ENCODE measurements at regions not wholly inside any gene's neighbourhood (a gene's known extent, or its start where the extent isn't known, plus 50 kb on each side); places are given as distances from the start of the nearest gene placed in this dataset.

- DNase-seq = no peak
Observed at GRCh38 chr21:27190601-27191000, 223.7 kb upstream of the ADAMTS5 start.

DNA sequence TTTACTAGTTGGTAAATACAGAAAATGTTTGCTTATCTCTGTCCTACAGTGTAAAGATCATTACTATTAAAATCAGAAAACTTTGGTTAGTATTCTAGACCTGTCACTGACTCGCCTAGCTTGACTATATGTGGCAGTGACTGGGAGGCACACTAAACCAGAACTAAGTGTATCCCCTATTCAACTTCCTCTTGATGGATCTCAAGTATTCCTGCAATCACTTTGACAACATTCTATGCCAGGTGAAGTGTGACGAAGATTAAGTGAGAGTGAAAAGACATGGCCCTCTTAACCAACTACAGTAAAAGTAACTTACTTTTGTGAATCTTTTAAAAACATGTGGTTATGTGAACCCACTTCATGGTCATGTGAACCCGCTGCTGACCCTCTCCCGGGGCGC lies 223.0 kb upstream of the ADAMTS5 start:
- DNase-seq = no peak

- DNase-seq = no peak
Observed at GRCh38 chr21:27173053-27173452, 206.2 kb upstream of the ADAMTS5 start.

GRCh38 chr21:27171707-27172106 lies 204.8 kb upstream of the ADAMTS5 start:
- DNase-seq = no peak

GRCh38 chr21:27168084-27168483 lies 201.2 kb upstream of the ADAMTS5 start:
- DNase-seq = no peak

GRCh38 chr21:27164208-27165177 lies 197.6 kb upstream of the ADAMTS5 start:
- DNase-seq = no peak

DNA sequence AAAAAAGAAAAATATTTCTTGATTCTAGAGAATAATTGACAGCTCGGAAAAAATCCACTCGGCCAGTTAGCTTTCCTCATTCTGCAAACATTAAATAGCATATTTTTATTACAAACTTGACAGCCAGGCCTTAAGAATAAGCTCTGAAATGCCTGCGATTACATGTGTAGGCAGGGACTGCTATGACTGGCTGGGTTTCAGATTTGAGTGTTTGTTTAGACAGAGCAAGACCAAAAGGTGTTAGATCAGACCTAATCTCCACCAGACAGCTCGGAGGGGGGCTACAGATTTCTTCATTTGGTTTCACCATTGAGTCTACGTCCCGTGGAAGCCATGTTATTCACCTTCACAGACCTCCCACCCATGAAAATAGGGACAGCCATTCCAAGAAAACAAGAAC lies 192.1 kb upstream of the ADAMTS5 start:
- no peak for DNase-seq

GRCh38 chr21:27157097-27157496 lies 190.2 kb upstream of the ADAMTS5 start:
- DNase-seq = no peak

DNA sequence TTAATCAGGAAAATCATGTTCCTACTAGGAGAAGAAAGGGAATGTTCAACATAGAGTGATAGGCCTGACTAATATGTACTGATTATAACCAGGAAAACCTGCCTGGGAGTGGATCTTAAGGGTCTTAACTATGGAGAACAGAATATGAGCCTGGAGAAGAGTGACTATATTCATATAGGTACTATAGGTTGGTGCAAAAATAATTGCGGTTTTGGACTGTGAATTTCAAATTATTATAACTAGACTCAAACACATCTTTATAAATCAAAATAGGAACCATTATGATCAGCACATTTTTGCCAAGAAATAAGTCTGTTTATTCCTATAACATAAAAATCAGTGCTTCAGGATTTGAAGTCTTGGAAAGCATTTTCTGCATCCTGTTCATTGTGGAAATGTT lies 189.8 kb upstream of the ADAMTS5 start:
- no peak for DNase-seq

GRCh38 chr21:27155130-27155500 lies 188.2 kb upstream of the ADAMTS5 start:
- no peak for DNase-seq

GRCh38 chr21:27154451-27155129 lies 187.7 kb upstream of the ADAMTS5 start:
- DNase-seq = no peak

- DNase-seq = no peak
Observed at GRCh38 chr21:27152996-27153395, 186.1 kb upstream of the ADAMTS5 start.

DNA sequence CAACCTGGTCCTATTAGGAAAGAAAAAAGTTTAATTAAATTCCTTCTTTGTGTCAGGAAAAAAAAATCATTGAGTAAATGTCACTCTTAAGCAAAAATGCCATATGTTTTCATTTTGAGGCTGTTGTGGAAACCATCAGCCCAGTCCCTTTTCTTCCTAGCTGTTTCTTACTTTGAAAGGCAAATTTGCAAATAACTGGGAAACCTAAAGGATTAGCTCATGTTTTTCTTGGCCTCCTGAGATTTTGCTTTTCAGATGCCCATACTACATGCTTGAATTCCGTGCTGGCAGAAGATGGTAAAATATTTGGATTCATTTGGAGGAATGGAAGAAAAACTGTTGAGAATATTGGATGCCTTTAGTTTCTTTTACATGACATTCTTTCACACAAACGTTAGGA lies 182.1 kb upstream of the ADAMTS5 start:
- no peak for DNase-seq

GRCh38 chr21:27146268-27146667 lies 179.4 kb upstream of the ADAMTS5 start:
- no peak for DNase-seq

- no peak for DNase-seq
Observed at GRCh38 chr21:27145134-27145798, 178.4 kb upstream of the ADAMTS5 start.

GRCh38 chr21:27143476-27143875 lies 176.6 kb upstream of the ADAMTS5 start:
- DNase-seq = no peak

DNA sequence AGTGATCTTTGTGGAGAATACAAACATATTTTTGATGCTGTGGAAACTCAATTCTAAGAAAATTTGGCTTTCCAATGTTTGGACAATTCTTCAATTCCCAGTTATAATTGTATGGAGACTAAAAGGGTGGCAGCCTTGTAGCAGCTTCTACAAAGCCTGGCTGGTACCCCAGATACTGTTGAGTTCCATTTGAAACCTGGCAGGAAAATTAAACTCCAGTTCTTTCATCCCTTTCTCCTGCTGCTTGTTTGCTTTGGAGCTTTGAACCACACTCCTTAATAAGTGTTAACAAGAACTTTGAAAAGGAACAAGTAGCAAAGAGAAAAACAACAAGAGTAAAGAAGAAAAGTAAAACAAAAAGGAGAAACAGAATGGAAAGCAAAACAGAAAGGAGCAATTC lies 172.6 kb upstream of the ADAMTS5 start:
- DNase-seq = no peak

DNA sequence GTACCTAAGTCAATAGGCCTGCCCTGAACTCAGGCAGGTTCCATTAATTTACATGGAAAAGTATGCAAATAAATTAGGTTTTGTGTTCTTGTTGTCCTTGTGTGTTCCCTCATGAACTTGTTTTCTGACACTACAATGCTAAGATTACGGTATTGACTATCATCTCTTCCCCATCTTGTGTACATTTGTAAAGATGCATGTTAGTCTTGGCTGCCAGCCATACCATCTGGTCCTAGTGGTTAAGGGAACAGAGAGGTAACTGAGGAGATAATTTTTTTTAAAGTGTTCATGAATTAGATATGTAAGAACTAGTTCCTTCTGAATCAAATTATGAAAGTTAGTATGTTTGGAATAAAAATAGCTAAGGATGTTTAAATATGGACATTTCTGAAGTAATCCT lies 167.6 kb upstream of the ADAMTS5 start:
- peak in 1 of 2 experiments; percentile 14 for DNase-seq

DNA sequence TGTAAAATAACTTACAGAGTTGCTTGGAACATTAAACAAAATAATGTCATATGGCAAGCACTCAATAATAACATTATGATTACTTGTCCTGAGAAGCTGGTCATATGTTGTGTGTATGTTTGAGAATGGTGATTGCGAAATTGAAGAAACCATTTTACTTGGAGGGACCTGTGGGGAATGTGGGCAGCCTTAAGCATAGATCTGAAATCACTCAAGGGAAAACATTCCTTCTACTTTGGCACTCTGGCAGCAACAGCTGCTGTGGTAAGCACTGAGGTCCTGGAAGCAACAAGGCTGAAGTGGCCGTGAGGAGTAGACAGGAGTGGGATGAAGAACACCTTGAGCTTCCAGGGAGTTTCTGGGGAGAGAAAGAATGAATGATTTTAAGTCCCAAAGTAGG lies 165.4 kb upstream of the ADAMTS5 start:
- no peak for DNase-seq

GRCh38 chr21:27130154-27130553 lies 163.3 kb upstream of the ADAMTS5 start:
- no peak for DNase-seq

- no peak for DNase-seq
Observed at GRCh38 chr21:27129694-27130093, 162.8 kb upstream of the ADAMTS5 start.

DNA sequence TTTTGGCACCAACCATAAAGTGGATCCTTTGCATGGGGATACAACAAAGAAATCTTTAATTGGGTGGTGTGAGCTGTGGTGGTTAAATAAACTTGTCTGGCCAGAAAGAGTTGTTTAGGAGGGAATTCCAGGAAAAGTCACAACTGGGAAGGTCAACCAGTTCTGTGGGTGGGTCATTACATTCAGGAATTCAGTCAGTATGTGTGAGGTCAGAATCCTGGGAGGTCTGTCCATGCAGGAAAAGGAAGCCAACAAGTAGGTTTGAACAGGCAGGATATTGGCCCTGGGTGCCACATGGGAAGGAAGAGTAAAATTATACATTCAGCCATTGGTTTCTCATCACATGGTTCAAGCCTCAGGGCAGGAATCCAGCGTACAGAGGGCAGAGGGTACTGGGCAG lies 162.3 kb upstream of the ADAMTS5 start:
- no peak for DNase-seq

DNA sequence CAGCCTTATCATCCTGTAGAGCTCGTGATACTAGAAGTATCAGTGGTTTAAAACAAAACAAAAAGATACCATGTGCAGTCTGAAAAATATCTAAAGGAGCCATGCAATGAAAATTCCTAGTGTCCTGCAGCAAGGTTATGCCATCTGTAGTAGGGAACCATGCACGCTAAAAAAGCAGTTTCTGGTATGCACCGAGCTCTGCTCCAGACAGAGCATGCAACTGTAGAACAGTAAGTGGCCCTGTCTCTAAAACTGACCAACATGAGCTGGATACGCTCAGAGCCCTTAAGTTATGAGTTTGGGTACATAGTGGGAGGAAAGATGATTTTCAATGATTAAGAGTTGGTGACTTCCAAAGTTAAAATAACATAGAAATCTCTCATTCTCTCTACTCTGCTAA lies 159.3 kb upstream of the ADAMTS5 start:
- no peak for DNase-seq

DNA sequence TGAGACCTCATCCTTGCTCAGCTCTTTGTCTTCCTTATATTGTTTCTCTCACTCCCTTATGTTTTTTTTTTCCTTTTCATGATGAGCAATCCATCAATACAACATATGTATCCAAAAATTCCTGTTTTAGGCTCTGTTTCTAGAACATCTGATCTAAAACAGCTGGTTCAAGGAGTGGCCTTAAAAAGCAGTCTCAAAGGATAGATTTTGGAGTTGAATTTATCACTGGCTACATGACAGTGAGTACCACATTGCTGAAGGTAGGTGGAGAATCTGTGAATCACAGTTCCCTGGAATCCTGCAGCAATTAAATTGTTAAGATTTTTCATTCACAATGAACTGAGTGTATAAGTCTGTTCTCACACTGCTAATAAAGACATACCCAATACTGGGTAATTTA lies 155.8 kb upstream of the ADAMTS5 start:
- DNase-seq = no peak
